ENCODE measurements at regions not wholly inside any gene's neighbourhood (a gene's known extent, or its start where the extent isn't known, plus 50 kb on each side); places are given as distances from the start of the nearest gene placed in this dataset.

DNA sequence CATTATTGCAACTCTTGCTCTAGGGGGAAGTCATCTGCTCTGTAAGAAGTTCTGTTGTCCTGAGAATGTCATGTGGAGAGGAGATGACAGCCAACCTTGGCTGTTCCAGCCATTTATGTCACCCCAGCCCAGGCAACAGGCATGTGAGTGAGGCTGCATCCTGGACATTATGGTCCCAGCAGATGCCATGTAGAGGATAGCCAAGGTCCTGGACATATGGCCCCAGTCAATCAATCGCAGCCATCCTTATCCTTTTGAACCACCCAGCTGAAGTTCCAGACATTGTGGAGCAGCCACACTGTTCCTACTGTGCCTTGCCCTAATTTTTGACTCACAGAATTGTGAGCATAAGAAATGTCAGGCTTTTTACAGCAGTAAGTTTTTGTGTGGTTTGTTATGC is 84.9 kb downstream of the AVPR1A start:
- TF ChIP-seq, protein P1, sequence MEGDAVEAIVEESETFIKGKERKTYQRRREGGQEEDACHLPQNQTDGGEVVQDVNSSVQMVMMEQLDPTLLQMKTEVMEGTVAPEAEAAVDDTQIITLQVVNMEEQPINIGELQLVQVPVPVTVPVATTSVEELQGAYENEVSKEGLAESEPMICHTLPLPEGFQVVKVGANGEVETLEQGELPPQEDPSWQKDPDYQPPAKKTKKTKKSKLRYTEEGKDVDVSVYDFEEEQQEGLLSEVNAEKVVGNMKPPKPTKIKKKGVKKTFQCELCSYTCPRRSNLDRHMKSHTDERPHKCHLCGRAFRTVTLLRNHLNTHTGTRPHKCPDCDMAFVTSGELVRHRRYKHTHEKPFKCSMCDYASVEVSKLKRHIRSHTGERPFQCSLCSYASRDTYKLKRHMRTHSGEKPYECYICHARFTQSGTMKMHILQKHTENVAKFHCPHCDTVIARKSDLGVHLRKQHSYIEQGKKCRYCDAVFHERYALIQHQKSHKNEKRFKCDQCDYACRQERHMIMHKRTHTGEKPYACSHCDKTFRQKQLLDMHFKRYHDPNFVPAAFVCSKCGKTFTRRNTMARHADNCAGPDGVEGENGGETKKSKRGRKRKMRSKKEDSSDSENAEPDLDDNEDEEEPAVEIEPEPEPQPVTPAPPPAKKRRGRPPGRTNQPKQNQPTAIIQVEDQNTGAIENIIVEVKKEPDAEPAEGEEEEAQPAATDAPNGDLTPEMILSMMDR (IDR thresholded peaks at IDR 0.05 in 8 of 11, conservative IDR thresholded peaks at IDR 0.05 in 3 of 11) = no peak
- TF ChIP-seq POLR2A (IDR thresholded peaks at IDR 0.05) = no peak
- no peak for TF ChIP-seq POLR2AphosphoS5 (IDR thresholded peaks at IDR 0.05)

Measured in spleen (tissue), 7 donors.